ENCODE measurements at regions not wholly inside any gene's neighbourhood (a gene's known extent, or its start where the extent isn't known, plus 50 kb on each side); places are given as distances from the start of the nearest gene placed in this dataset.
"Not testable (repeated sequence)": the region's sequence is repeated elsewhere in the genome, so short reads cannot be mapped to it uniquely, and the experiment has no call there.

GRCh38 chr4:3599951-3600350, 67.7 kb upstream of the LRPAP1 start:
- no peak for DNase-seq (ENCODE audit: low read depth, low spot score)
- in situ Hi-C loops (cut with HindIII; ENCODE audit: low pct_unique_long_range_greater_than_20kb, low sequenced_read_pairs) = no loop called here

- in situ Hi-C loops (cut with HindIII; ENCODE audit: low pct_unique_long_range_greater_than_20kb, low sequenced_read_pairs) = no loop called here
These were observed 66.5 kb upstream of the LRPAP1 start for GRCh38 chr4:3598695-3599227.

GRCh38 chr4:3597896-3598505, 65.8 kb upstream of the LRPAP1 start:
- in situ Hi-C loops (cut with HindIII; ENCODE audit: low pct_unique_long_range_greater_than_20kb, low sequenced_read_pairs); DNase-seq (ENCODE audit: low read depth, low spot score): not testable (repeated sequence)

More at GRCh38 chr4:3598695-3599227, 66.5 kb upstream of the LRPAP1 start:
- DNase-seq (ENCODE audit: low read depth, low spot score) = no peak

DNA sequence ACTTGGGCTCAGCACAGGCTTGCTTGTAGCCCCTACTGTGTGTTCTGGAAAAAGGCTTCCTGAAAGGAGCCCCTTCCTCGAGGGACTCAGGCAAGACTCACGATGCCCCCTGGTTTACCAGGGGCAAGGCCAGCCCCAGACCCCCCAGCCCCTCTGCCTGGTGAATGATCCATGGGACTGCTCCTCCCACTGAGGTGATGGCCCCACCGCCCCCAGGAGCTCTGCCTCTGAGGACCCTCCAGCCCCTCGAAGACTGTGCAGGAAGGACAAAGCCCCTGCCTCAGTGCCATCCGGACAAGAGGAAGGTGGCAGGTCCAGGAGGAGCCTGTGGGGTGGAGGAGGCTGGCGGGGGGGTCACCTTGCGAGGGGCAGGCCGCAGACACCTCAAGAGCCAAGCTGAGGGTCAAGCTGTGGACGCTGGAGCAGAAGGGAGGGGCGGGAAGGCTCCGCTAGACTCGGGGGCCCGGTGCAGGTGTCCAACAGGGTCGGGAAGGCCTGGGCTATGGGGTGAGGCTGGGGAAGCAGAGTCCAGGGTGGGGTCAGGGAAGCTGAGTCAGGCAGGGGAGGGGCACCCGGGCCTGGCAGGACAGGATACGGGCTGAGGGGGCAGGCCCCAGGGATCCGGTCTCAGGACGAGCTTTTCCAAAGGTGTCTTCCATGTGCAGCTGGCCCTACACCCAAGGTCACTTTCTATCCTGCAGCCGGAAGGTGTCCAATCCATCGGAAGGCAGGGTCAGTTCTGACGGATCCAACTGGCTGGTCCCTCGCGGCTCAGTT, 64.9 kb upstream of the LRPAP1 start:
- in situ Hi-C loops (cut with HindIII; ENCODE audit: low pct_unique_long_range_greater_than_20kb, low sequenced_read_pairs); DNase-seq (ENCODE audit: low read depth, low spot score): not testable (repeated sequence)

GRCh38 chr4:3595627-3596291, 63.5 kb upstream of the LRPAP1 start:
- in situ Hi-C loops (cut with HindIII; ENCODE audit: low pct_unique_long_range_greater_than_20kb, low sequenced_read_pairs); DNase-seq (ENCODE audit: low read depth, low spot score): not testable (repeated sequence)

DNA sequence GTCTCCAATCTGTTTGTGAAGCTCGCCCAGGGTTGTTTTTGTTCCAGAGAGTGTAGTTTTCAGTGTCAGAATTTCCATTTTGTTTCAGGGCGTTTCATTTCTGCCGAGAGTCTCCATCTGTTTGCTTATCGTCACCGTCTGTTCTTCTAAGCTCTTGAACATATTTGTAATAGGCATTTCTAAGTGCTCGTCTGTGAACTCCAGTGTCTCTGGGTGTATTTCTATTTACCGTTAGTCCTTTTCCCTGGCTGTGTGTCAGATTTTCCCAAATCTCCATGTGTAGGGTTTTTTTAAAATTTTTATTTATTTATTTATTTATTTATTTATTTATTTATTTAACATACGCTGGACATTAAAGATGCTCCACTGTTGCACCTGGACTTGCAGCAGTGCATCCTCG, 62.5 kb upstream of the LRPAP1 start:
- DNase-seq (ENCODE audit: low read depth, low spot score); in situ Hi-C loops (cut with HindIII; ENCODE audit: low pct_unique_long_range_greater_than_20kb, low sequenced_read_pairs): not testable (repeated sequence)

DNA sequence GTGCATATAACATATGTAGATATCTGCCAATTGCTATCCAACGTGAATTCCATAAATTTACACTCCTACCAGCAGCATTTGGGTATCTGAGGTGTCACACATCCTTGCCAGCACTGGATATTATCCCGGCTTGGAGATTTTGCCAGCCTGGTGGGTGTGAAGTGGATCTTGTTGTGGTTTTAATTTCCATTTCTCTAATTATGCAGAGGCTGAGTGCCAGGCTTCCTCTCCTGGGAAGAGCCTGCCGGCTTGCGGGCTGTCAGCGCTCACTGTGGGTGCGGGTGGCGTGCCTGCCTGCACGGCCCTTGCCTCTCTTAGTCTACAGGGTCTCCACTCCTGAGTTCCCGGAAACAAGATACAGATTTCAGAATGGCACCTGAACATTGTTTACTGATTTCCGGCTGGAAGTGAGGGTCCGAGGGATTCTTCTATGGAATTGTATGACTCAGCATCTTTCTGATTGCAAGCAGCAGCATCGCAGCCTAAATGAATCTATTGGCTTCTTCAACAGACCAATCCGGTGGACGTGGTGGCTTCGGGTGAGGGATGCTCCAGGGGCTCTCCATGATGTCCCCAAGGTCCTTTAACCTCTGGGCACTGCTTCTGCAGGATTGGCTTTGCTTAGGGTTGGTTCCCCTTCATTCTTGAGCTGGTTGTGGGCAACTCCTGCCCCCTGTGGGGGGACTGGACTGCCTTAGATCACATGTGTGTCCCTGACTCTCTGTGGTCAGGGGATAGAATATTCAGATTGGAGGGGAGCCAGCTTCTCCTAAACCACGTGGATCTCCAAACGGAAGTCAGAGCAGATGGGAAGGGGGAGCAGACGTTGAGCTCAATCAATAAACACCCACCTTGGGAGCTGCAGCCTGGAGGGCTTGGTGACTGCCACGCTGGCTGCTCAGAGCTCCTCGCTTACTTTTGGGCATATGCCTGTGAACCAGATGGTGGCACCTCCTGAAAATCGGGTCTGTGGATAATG, 58.0 kb upstream of the LRPAP1 start:
- in situ Hi-C loops (cut with HindIII; ENCODE audit: low pct_unique_long_range_greater_than_20kb, low sequenced_read_pairs); DNase-seq (ENCODE audit: low read depth, low spot score): not testable (repeated sequence)

- DNase-seq (ENCODE audit: low read depth, low spot score); in situ Hi-C loops (cut with HindIII; ENCODE audit: low pct_unique_long_range_greater_than_20kb, low sequenced_read_pairs): not testable (repeated sequence)
These were observed 57.2 kb upstream of the LRPAP1 start for GRCh38 chr4:3589379-3589778.

DNA sequence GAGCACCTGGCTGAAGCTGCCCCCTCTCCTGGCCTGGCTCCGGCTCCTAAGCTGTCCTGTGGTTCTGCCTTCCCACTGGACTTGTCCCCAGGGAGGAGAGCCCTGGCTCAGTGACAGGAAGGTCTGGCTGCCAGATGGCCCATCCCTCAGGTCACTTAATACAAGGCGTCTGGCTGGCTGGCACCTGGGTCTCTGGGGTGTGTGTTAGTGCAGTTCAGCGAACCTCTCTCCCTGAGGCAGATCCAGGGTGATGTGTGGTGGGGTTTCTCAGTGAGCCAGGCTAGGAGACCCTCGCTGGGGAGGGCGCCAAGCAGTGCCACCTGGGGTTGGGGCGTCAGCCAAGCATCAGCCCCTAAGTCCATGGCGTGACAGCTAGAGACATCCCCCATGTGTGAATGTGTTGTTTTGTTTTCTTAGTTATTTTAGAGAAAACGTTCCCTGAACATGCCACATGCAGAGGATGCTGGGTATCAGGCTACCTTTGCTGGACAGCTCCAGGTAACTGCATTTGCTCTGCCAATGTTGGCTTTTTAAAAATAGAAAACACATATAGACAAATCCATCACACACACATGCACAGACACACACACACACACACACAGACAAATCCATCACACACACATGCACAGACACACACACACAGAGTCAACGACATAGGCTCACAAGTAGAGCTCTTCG, 56.4 kb upstream of the LRPAP1 start:
- in situ Hi-C loops (cut with HindIII; ENCODE audit: low pct_unique_long_range_greater_than_20kb, low sequenced_read_pairs); DNase-seq (ENCODE audit: low read depth, low spot score): not testable (repeated sequence)

DNA sequence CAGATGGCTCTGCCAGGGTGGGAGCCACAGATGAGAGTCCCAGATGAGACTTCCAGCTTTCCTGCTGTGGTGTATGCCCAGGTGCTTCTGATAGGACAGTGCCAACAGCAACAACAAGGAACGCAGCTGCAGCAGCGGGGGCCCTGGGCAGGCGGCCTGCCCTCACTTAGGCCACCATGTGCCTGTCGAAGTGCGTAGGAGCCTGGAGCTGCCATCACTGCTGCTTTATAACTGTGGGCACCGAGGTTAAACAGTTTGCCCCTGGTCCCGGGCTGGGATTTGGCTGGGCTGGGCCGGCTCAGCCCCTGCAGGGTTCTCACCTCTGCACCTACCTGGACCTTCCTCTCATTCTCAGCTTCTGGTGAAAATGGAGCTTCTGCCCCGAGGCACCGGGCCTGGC, 54.4 kb upstream of the LRPAP1 start:
- in situ Hi-C loops (cut with HindIII; ENCODE audit: low pct_unique_long_range_greater_than_20kb, low sequenced_read_pairs); DNase-seq (ENCODE audit: low read depth, low spot score): not testable (repeated sequence)

DNA sequence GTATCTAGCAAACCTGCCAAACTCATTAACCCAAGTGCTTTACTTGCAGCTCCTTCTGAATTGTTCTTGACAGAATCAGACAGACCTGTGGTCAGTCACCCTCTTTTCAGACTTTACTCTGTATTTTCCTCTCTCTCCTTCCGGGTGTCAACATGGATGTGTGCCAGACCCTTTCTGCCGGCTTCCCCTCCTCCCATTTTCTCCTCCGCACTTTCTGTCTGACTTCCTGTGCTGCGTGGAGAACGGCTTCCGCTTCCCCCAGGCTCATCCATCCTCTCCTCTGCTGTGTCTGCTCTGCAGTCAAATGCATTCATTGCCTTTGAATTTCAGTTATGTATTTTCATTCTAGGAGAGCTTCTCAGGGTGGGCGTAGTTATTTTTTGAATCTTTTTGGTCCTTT, 53.3 kb upstream of the LRPAP1 start:
- DNase-seq (ENCODE audit: low read depth, low spot score); in situ Hi-C loops (cut with HindIII; ENCODE audit: low pct_unique_long_range_greater_than_20kb, low sequenced_read_pairs): not testable (repeated sequence)

- in situ Hi-C loops (cut with HindIII; ENCODE audit: low pct_unique_long_range_greater_than_20kb, low sequenced_read_pairs) = no loop called here
- no peak for DNase-seq (ENCODE audit: low read depth, low spot score)
These were observed 49.9 kb upstream of the LRPAP1 start for GRCh38 chr4:3582091-3582475.
